GM12878 (cell line): ENCODE measurements at regions not wholly inside any gene's neighbourhood (a gene's known extent, or its start where the extent isn't known, plus 50 kb on each side); places are given as distances from the start of the nearest gene placed in this dataset.
"Not testable (repeated sequence)": the region's sequence is repeated elsewhere in the genome, so short reads cannot be mapped to it uniquely, and the experiment has no call there.

Source experiments
- ATAC-seq: fragments of 200-7000 bp; cut with Tn5 transposase; 3 replicates; pipeline ENCODE4 v1.9.1; 2020; ENCODE audit warnings: mild to moderate bottlenecking, moderate library complexity
- BruUV-seq: library from RNA; stranded (reverse); fragments of 400-500 nt; replicated peaks from 2 replicates; lab custom pipeline; 2021; lab: Mats Ljungman, UMichigan
- CTCF ChIA-PET: fragments of 300-600 bp; sonication (Branson Sonifier 250); formaldehyde crosslinking; extraction: SDS; loops from one replicate; lab custom pipeline; 2021; ENCODE audit warnings: inconsistent platforms; lab: Yijun Ruan, JAX
- POLR2A ChIA-PET: fragments of 350-600 bp; formaldehyde crosslinking; extraction: SDS; loops from one replicate; lab custom pipeline; 2021; ENCODE audit warnings: inconsistent platforms; lab: Charles Lee
- RAD21 ChIA-PET: fragments of 300-600 bp; sonication (Branson Sonifier 250); formaldehyde crosslinking; loops from one replicate; lab custom pipeline; 2023; ENCODE audit warnings: antibody characterized with exemption; ENCODE audit not compliant: unreplicated experiment; lab: Charles Lee
- SMC1A ChIA-PET: fragments of 300-600 bp; sonication (Branson Sonifier 250); formaldehyde crosslinking; loops from one replicate; lab custom pipeline; 2023; ENCODE audit not compliant: unreplicated experiment, uncharacterized antibody; lab: Charles Lee
- DNase-seq: peaks from one replicate; pipeline ENCODE4 v3.0.0-alpha.2; 2011; ENCODE audit warnings: low read depth, low spot score
- FAIRE-seq: peaks from 3 replicates; lab custom pipeline; 2011; peaks lifted over from hg19 to GRCh38; lab: Jason Lieb, UNC
- H2AFZ ChIP-seq: 2 replicates; pipeline ENCODE4 v1.6.0; 2011; ENCODE audit warnings: low read depth, low read length, control low read depth; ENCODE audit not compliant: control insufficient read depth
- H3K27ac ChIP-seq: 2 replicates; pipeline ENCODE4 v1.5.1; 2011; ENCODE audit warnings: control low read depth; ENCODE audit not compliant: control insufficient read depth, insufficient read depth
- H3K27me3 ChIP-seq, 2 experiments: replicated peaks in 1 of 2; 2 replicates each; pipeline versions ENCODE4 v1.6.0 to v1.6.1; 2011; ENCODE audit warnings: low read length in 1 of 2; ENCODE audit not compliant: control insufficient read depth in 2 of 2, insufficient read depth in 2 of 2
- H3K36me3 ChIP-seq, 2 experiments: 2 replicates each; pipeline ENCODE4 v1.5.1; 2011; ENCODE audit warnings: low read length in 1 of 2; ENCODE audit not compliant: control insufficient read depth in 2 of 2, insufficient read depth in 2 of 2
- H3K4me1 ChIP-seq: 2 replicates; pipeline ENCODE4 v1.6.1; 2011; ENCODE audit warnings: mild to moderate bottlenecking, low read length, moderate library complexity, mixed read lengths; ENCODE audit not compliant: control insufficient read depth, insufficient read depth
- H3K4me2 ChIP-seq: 2 replicates; pipeline ENCODE4 v1.6.0; 2011; ENCODE audit warnings: control low read depth; ENCODE audit not compliant: control insufficient read depth, insufficient read depth
- H3K4me3 ChIP-seq: fragments of 200-600 bp; sonication (generic); 2 replicates; pipeline ENCODE4 v1.5.1; 2016
- H3K79me2 ChIP-seq: 2 replicates; pipeline ENCODE4 v1.6.0; 2011; ENCODE audit warnings: low read length; ENCODE audit not compliant: control insufficient read depth, insufficient read depth
- H3K9ac ChIP-seq: 2 replicates; pipeline ENCODE4 v1.8.0; 2011; ENCODE audit warnings: low read length, control low read depth, mixed read lengths; ENCODE audit not compliant: control insufficient read depth, insufficient read depth
- H3K9me3 ChIP-seq: replicated peaks from 3 replicates; pipeline ENCODE4 v1.5.1; 2011; ENCODE audit warnings: mild to moderate bottlenecking, low read length; ENCODE audit not compliant: control insufficient read depth, insufficient read depth
- H4K20me1 ChIP-seq: 2 replicates; pipeline ENCODE4 v1.6.0; 2011; ENCODE audit not compliant: control insufficient read depth, insufficient read depth
- BCL3 ChIP-seq: IDR thresholded peaks from 2 replicates; pipeline ENCODE4 v1.6.1; 2011; ENCODE audit warnings: borderline replicate concordance, low read depth, mild to moderate bottlenecking, moderate library complexity, low read length; ENCODE audit not compliant: insufficient read depth, poor library complexity, severe bottlenecking
- WGBS: methylation state at CpG from one replicate; pipeline ENCODE4 v1.1.6; 2016; ENCODE audit warnings: low lambda C conversion rate; ENCODE audit not compliant: insufficient replicate concordance, insufficient coverage; ENCODE audit errors: missing lambda C conversion rate; 5-methylcytosine and 5-hydroxymethylcytosine counted together
- in situ Hi-C: fragments of 300-500 bp; cut with MboI; formaldehyde crosslinking; loops from 9 replicates; pipeline ENCODE4 v1.14.3; 2018; ENCODE audit warnings: mixed read lengths
- intact Hi-C: fragments of 100-400 bp; cut with micrococcal nuclease; formaldehyde crosslinking; loops from one replicate; pipeline ENCODE4 v1.14.2; 2022; ENCODE audit not compliant: unreplicated experiment

- POLR2A ChIA-PET, H3K4me3 ChIP-seq, FAIRE-seq, H4K20me1 ChIP-seq, H3K4me1 ChIP-seq, ATAC-seq, intact Hi-C loops, H3K27ac ChIP-seq, H3K27me3 ChIP-seq, H3K79me2 ChIP-seq, H2AFZ ChIP-seq, DNase-seq, H3K9me3 ChIP-seq, BruUV-seq, in situ Hi-C loops, SMC1A ChIA-PET, RAD21 ChIA-PET: not testable (repeated sequence)
- 40% methylated on average over 5 of the region's 5 CpGs for WGBS
- peak; percentile 34 for TF ChIP-seq BCL3
- TF ChIP-seq, all 136 proteins: peak for 1; not testable (repeated sequence) for 135
- H3K36me3 ChIP-seq, H3K4me2 ChIP-seq, CTCF ChIA-PET, H3K9ac ChIP-seq: not testable (repeated sequence)
Observed at GRCh38 chr21:10325546-10325945, 195.8 kb upstream of the TPTE start.

- H4K20me1 ChIP-seq, H3K4me2 ChIP-seq, FAIRE-seq, H2AFZ ChIP-seq, H3K36me3 ChIP-seq, H3K9ac ChIP-seq, RAD21 ChIA-PET, POLR2A ChIA-PET, intact Hi-C loops, H3K9me3 ChIP-seq, BruUV-seq, H3K4me3 ChIP-seq, H3K27ac ChIP-seq, H3K4me1 ChIP-seq, H3K27me3 ChIP-seq, DNase-seq, H3K79me2 ChIP-seq, CTCF ChIA-PET, SMC1A ChIA-PET, ATAC-seq, in situ Hi-C loops: not testable (repeated sequence)
- 52% methylated on average over 2 of the region's 2 CpGs for WGBS
Observed at GRCh38 chr21:10326146-10326545, 195.2 kb upstream of the TPTE start.

GRCh38 chr21:10328646-10329045 is 192.7 kb upstream of the TPTE start:
- WGBS = 4% methylated on average over 6 of the region's 6 CpGs
- H3K9ac ChIP-seq, DNase-seq, H3K79me2 ChIP-seq, intact Hi-C loops, FAIRE-seq, H3K4me2 ChIP-seq, in situ Hi-C loops, RAD21 ChIA-PET, H3K36me3 ChIP-seq, SMC1A ChIA-PET, H4K20me1 ChIP-seq, POLR2A ChIA-PET, CTCF ChIA-PET, H3K27ac ChIP-seq, ATAC-seq, H3K4me3 ChIP-seq, H3K4me1 ChIP-seq, BruUV-seq, H3K9me3 ChIP-seq, H3K27me3 ChIP-seq, H2AFZ ChIP-seq: not testable (repeated sequence)
